ENCODE measurements at regions not wholly inside any gene's neighbourhood (a gene's known extent, or its start where the extent isn't known, plus 50 kb on each side); places are given as distances from the start of the nearest gene placed in this dataset.
"Not testable (repeated sequence)": the region's sequence is repeated elsewhere in the genome, so short reads cannot be mapped to it uniquely, and the experiment has no call there.

GRCh38 chr2:201568217-201568820 is 75.0 kb downstream of the TMEM237 start:
- no peak for DNase-seq (ENCODE audit: low read depth)

GRCh38 chr2:201559067-201559710 is 84.1 kb downstream of the TMEM237 start:
- DNase-seq (ENCODE audit: low read depth) = no peak

- no peak for DNase-seq (ENCODE audit: low read depth)
Observed at GRCh38 chr2:201558665-201559064, 84.6 kb downstream of the TMEM237 start.

- no peak for DNase-seq (ENCODE audit: low read depth)
Observed at GRCh38 chr2:201558232-201558631, 85.1 kb downstream of the TMEM237 start.

- no peak for DNase-seq (ENCODE audit: low read depth)
Observed at GRCh38 chr2:201551901-201552300, 91.4 kb downstream of the TMEM237 start.

- DNase-seq (ENCODE audit: low read depth) = peak; percentile 37
Observed at GRCh38 chr2:201546576-201546975, 95.0 kb downstream of the STRADB start.

- DNase-seq (ENCODE audit: low read depth) = no peak
Observed at GRCh38 chr2:201542291-201542690, 90.8 kb downstream of the STRADB start.

- DNase-seq (ENCODE audit: low read depth) = not testable (repeated sequence)
Observed at GRCh38 chr2:201539271-201539670, 87.7 kb downstream of the STRADB start.

- no peak for DNase-seq (ENCODE audit: low read depth)
Observed at GRCh38 chr2:201538025-201538424, 86.5 kb downstream of the STRADB start.

- DNase-seq (ENCODE audit: low read depth) = no peak
Observed at GRCh38 chr2:201536754-201537153, 85.2 kb downstream of the STRADB start.

GRCh38 chr2:201536046-201536445 is 84.5 kb downstream of the STRADB start:
- DNase-seq (ENCODE audit: low read depth) = no peak

GRCh38 chr2:201532686-201533304 is 81.3 kb downstream of the STRADB start:
- DNase-seq (ENCODE audit: low read depth) = peak; percentile 95

All from GM04503 (cell line).